Liver (tissue), 3 donors: ENCODE measurements at regions not wholly inside any gene's neighbourhood (a gene's known extent, or its start where the extent isn't known, plus 50 kb on each side); places are given as distances from the start of the nearest gene placed in this dataset.

Source experiments
- EGR1 ChIP-seq, 2 donors: IDR thresholded peaks; 2 replicates each; pipeline ENCODE4 v1.6.1; 2016 to 2018; ENCODE audit warnings: antibody characterized with exemption in 2 of 2, low read depth in 2 of 2
- FOXA1 ChIP-seq: IDR thresholded peaks from 2 replicates; pipeline ENCODE4 v1.6.1; 2016; ENCODE audit warnings: antibody characterized with exemption
- JUND ChIP-seq, 2 donors: IDR thresholded peaks; 2 replicates each; pipeline ENCODE4 v1.6.1; 2016; ENCODE audit warnings: antibody characterized with exemption in 2 of 2
- RAD21 ChIP-seq, 2 donors: IDR thresholded peaks; 2 replicates each; pipeline ENCODE4 v1.6.1; 2016; ENCODE audit warnings: antibody characterized with exemption in 2 of 2, mild to moderate bottlenecking in 2 of 2
- TAF1 ChIP-seq: conservative IDR thresholded peaks from 2 replicates; pipeline ENCODE4 v1.6.1; 2016; ENCODE audit warnings: antibody characterized with exemption, mild to moderate bottlenecking
- YY1 ChIP-seq: IDR thresholded peaks from 2 replicates; pipeline ENCODE4 v1.6.1; 2016; ENCODE audit warnings: antibody characterized with exemption, mild to moderate bottlenecking
- TF ChIP-seq, protein P1 (sequence below): IDR thresholded peaks from 2 replicates; pipeline ENCODE4 v1.6.1; 2016; ENCODE audit warnings: antibody characterized with exemption, mild to moderate bottlenecking
- TF ChIP-seq, protein P2 (sequence below): fragments of 150-350 bp; IDR thresholded peaks from 2 replicates; pipeline ENCODE4 v1.5.1; 2017; ENCODE audit warnings: improper control_type of control experiment, low read depth, low read length; ENCODE audit not compliant: missing input control
- TF ChIP-seq, protein P3 (sequence below): IDR thresholded peaks from 2 replicates; pipeline ENCODE4 v1.6.1; 2016; ENCODE audit warnings: antibody characterized with exemption
- donor health status: healthy.
- donor health status: healthy.

DNA sequence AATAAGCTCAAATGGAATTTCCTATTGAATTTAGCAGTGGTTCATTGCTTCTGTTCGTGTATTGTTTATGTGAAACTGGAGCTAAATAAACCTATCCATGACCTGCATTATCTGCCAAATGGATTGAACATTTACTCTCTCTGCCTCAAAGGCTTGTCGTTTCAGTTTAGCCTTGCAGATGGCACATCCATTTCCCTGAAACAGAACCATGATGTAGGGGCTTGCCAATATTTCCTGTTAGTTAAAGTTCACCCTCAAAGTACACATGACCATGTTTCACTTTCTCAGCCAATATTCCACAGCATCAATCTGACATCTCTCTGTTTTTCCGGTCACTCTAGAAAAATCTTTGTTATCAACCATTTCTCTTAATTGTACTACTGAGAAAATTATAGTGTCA, 545.3 kb downstream of the TAF11L14 start:
- TF ChIP-seq JUND (IDR thresholded peaks at IDR 0.05) (peak in 1 of 2 donors; percentile 18), RAD21 (IDR thresholded peaks at IDR 0.05) (peak; percentile 39 to 57), TAF1 (no peak), EGR1 (IDR thresholded peaks at IDR 0.05; ENCODE audit: low read depth in 2 of 2) (peak in 1 of 2 donors; percentile 41), FOXA1 (peak; percentile 43), YY1 (peak; percentile 91)
- TF ChIP-seq, protein P1, sequence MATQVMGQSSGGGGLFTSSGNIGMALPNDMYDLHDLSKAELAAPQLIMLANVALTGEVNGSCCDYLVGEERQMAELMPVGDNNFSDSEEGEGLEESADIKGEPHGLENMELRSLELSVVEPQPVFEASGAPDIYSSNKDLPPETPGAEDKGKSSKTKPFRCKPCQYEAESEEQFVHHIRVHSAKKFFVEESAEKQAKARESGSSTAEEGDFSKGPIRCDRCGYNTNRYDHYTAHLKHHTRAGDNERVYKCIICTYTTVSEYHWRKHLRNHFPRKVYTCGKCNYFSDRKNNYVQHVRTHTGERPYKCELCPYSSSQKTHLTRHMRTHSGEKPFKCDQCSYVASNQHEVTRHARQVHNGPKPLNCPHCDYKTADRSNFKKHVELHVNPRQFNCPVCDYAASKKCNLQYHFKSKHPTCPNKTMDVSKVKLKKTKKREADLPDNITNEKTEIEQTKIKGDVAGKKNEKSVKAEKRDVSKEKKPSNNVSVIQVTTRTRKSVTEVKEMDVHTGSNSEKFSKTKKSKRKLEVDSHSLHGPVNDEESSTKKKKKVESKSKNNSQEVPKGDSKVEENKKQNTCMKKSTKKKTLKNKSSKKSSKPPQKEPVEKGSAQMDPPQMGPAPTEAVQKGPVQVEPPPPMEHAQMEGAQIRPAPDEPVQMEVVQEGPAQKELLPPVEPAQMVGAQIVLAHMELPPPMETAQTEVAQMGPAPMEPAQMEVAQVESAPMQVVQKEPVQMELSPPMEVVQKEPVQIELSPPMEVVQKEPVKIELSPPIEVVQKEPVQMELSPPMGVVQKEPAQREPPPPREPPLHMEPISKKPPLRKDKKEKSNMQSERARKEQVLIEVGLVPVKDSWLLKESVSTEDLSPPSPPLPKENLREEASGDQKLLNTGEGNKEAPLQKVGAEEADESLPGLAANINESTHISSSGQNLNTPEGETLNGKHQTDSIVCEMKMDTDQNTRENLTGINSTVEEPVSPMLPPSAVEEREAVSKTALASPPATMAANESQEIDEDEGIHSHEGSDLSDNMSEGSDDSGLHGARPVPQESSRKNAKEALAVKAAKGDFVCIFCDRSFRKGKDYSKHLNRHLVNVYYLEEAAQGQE = peak; percentile 38
- TF ChIP-seq, protein P2, sequence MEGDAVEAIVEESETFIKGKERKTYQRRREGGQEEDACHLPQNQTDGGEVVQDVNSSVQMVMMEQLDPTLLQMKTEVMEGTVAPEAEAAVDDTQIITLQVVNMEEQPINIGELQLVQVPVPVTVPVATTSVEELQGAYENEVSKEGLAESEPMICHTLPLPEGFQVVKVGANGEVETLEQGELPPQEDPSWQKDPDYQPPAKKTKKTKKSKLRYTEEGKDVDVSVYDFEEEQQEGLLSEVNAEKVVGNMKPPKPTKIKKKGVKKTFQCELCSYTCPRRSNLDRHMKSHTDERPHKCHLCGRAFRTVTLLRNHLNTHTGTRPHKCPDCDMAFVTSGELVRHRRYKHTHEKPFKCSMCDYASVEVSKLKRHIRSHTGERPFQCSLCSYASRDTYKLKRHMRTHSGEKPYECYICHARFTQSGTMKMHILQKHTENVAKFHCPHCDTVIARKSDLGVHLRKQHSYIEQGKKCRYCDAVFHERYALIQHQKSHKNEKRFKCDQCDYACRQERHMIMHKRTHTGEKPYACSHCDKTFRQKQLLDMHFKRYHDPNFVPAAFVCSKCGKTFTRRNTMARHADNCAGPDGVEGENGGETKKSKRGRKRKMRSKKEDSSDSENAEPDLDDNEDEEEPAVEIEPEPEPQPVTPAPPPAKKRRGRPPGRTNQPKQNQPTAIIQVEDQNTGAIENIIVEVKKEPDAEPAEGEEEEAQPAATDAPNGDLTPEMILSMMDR = no peak
- TF ChIP-seq, protein P3, sequence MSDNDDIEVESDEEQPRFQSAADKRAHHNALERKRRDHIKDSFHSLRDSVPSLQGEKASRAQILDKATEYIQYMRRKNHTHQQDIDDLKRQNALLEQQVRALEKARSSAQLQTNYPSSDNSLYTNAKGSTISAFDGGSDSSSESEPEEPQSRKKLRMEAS = peak; percentile 71
